ENCODE measurements at regions not wholly inside any gene's neighbourhood (a gene's known extent, or its start where the extent isn't known, plus 50 kb on each side); places are given as distances from the start of the nearest gene placed in this dataset.

DNA sequence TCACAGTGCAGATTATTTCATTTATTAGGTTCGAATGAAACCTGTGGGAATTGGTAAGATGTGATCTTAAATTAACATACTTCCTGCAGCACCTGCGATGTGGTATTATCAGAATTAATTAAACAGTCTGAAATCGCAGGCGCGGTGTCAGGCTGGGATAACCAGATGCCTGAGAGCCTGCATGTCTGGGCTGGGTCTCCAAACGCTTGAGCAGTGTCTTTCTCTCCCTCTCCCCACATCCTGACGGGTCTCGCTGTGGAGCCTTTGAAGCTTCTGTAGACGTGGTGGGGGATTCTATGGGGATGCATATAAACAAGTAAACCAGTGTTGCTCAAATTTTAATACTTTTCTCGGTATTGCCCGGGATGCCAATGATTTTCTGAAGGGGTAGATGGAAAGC, 366.2 kb upstream of the SPRED2 start:
- Histone ChIP-seq H3K9me3 (ENCODE audit: low read depth, low read length) (no peaks in the 10 kb centered on the region), H3K36me3 (ENCODE audit: insufficient read depth, low read length) (no peaks in the 10 kb centered on the region), H3K27ac (ENCODE audit: low read depth, low read length) (no peak overlapping the region), H3K4me1 (ENCODE audit: insufficient read depth, low read length) (no peaks in the 10 kb centered on the region), H3K4me2 (ENCODE audit: insufficient read depth, low read length) (no peak overlapping the region), H3K4me3 (ENCODE audit: insufficient read depth, low read length) (no peak overlapping the region), H2AFZ (ENCODE audit: low read length) (no peak overlapping the region), H4K20me1 (ENCODE audit: insufficient read depth, low read length) (no peaks in the 10 kb centered on the region), H3K27me3 (ENCODE audit: insufficient read depth, low read length) (no peaks in the 10 kb centered on the region), H3K79me2 (ENCODE audit: insufficient read depth, low read length) (no peaks in the 10 kb centered on the region)
- TF ChIP-seq, protein P1, sequence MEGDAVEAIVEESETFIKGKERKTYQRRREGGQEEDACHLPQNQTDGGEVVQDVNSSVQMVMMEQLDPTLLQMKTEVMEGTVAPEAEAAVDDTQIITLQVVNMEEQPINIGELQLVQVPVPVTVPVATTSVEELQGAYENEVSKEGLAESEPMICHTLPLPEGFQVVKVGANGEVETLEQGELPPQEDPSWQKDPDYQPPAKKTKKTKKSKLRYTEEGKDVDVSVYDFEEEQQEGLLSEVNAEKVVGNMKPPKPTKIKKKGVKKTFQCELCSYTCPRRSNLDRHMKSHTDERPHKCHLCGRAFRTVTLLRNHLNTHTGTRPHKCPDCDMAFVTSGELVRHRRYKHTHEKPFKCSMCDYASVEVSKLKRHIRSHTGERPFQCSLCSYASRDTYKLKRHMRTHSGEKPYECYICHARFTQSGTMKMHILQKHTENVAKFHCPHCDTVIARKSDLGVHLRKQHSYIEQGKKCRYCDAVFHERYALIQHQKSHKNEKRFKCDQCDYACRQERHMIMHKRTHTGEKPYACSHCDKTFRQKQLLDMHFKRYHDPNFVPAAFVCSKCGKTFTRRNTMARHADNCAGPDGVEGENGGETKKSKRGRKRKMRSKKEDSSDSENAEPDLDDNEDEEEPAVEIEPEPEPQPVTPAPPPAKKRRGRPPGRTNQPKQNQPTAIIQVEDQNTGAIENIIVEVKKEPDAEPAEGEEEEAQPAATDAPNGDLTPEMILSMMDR (IDR thresholded peaks at IDR 0.05; ENCODE audit: extremely low read depth, low read depth, low read length), result no peak
- no peak for DNase-seq (ENCODE audit: insufficient read length, low spot score, missing footprints)

DNA sequence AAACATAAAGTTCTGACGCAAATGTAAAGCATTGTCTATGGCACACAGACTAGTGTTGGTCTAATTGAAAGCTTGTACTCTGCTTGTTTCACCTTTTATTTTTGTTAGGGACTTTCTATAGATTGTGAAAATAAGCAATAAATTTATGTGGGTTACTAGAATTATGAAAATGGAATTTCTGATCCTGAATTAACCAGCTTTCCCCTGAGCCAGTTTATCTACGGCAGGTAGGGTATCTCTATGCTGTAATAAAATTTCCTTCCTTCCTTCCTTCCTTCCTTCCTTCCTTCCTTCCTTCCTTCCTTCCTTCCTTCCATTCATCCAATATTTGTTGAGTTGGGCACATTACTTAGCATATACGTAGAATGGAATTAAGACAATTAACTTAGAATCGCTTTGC, 362.6 kb upstream of the SPRED2 start:
- no peaks in the 10 kb centered on the region for H3K36me3 ChIP-seq (ENCODE audit: insufficient read depth, low read length)
- H3K9me3 ChIP-seq (ENCODE audit: low read depth, low read length), result no peaks in the 10 kb centered on the region
- no peak for DNase-seq (ENCODE audit: insufficient read length, low spot score, missing footprints)
- H3K4me2 ChIP-seq (ENCODE audit: insufficient read depth, low read length), result no peak overlapping the region
- TF ChIP-seq, protein P1 (IDR thresholded peaks at IDR 0.05; ENCODE audit: extremely low read depth, low read depth, low read length), result no peak
- no peak overlapping the region for H3K27ac ChIP-seq (ENCODE audit: low read depth, low read length)
- H3K4me1 ChIP-seq (ENCODE audit: insufficient read depth, low read length), result no peaks in the 10 kb centered on the region
- H3K27me3 ChIP-seq (ENCODE audit: insufficient read depth, low read length), result no peaks in the 10 kb centered on the region
- H4K20me1 ChIP-seq (ENCODE audit: insufficient read depth, low read length), result no peaks in the 10 kb centered on the region
- no peak overlapping the region for H2AFZ ChIP-seq (ENCODE audit: low read length)
- no peaks in the 10 kb centered on the region for H3K79me2 ChIP-seq (ENCODE audit: insufficient read depth, low read length)
- H3K4me3 ChIP-seq (ENCODE audit: insufficient read depth, low read length), result no peak overlapping the region

DNA sequence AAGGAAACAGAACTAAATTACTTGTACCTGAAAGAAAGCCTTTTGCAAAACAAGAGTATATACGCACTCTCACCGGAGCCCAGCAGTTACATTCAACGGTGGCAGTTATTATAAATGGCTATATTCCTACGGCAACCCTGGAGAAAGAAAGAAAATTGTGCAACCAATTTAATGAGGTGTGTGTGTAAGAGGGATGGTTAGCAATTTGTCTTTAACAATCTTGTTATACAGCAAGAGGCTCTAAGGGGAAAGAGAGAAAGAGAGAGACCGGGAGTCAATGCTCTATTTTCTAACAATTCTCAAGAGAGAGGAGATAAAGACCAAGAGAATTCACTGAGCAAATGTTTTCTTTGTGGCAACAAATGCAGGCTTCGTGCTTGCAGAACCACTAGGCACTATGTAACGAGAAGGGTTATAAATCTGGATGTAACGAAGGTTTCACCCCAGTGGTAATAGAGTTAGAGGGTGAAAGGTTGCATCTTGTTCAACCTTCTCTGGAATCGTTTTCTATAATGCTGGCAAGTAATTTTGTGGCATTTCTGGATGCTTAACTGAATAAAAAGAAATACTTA, 359.1 kb upstream of the SPRED2 start:
- no peaks in the 10 kb centered on the region for H3K36me3 ChIP-seq (ENCODE audit: insufficient read depth, low read length)
- H3K79me2 ChIP-seq (ENCODE audit: insufficient read depth, low read length), result no peaks in the 10 kb centered on the region
- H3K27ac ChIP-seq (ENCODE audit: low read depth, low read length), result no peak overlapping the region
- no peaks in the 10 kb centered on the region for H3K4me1 ChIP-seq (ENCODE audit: insufficient read depth, low read length)
- no peak overlapping the region for H3K4me3 ChIP-seq (ENCODE audit: insufficient read depth, low read length)
- TF ChIP-seq, protein P1 (IDR thresholded peaks at IDR 0.05; ENCODE audit: extremely low read depth, low read depth, low read length), result no peak
- no peaks in the 10 kb centered on the region for H3K9me3 ChIP-seq (ENCODE audit: low read depth, low read length)
- no peaks in the 10 kb centered on the region for H4K20me1 ChIP-seq (ENCODE audit: insufficient read depth, low read length)
- no peak overlapping the region for H2AFZ ChIP-seq (ENCODE audit: low read length)
- no peak for DNase-seq (ENCODE audit: insufficient read length, low spot score, missing footprints)
- no peak overlapping the region for H3K4me2 ChIP-seq (ENCODE audit: insufficient read depth, low read length)
- no peaks in the 10 kb centered on the region for H3K27me3 ChIP-seq (ENCODE audit: insufficient read depth, low read length)

DNA sequence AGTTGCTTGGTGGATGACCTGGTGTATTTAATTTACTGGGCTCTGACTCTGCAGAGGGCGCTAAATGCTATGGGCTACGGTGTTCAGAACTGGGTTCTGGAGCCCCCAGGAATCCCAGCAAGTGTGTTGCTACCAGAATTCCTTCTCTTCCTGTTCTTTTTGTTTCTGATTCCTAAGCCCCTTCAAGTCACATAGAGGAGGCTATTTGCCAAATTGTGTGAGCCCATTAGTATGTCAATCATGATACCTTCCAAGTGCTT, 358.2 kb upstream of the SPRED2 start:
- Histone ChIP-seq H3K27me3 (ENCODE audit: insufficient read depth, low read length) (no peaks in the 10 kb centered on the region), H3K4me1 (ENCODE audit: insufficient read depth, low read length) (no peaks in the 10 kb centered on the region), H2AFZ (ENCODE audit: low read length) (no peak overlapping the region), H3K79me2 (ENCODE audit: insufficient read depth, low read length) (no peaks in the 10 kb centered on the region), H3K36me3 (ENCODE audit: insufficient read depth, low read length) (no peaks in the 10 kb centered on the region), H3K4me3 (ENCODE audit: insufficient read depth, low read length) (no peak overlapping the region), H3K4me2 (ENCODE audit: insufficient read depth, low read length) (no peak overlapping the region), H3K9me3 (ENCODE audit: low read depth, low read length) (no peaks in the 10 kb centered on the region), H3K27ac (ENCODE audit: low read depth, low read length) (no peak overlapping the region), H4K20me1 (ENCODE audit: insufficient read depth, low read length) (no peaks in the 10 kb centered on the region)
- TF ChIP-seq, protein P1 (IDR thresholded peaks at IDR 0.05; ENCODE audit: extremely low read depth, low read depth, low read length), result no peak
- DNase-seq (ENCODE audit: insufficient read length, low spot score, missing footprints), result peak; percentile 35
